Esophagus muscularis mucosa (tissue), 4 donors: ENCODE measurements at regions not wholly inside any gene's neighbourhood (a gene's known extent, or its start where the extent isn't known, plus 50 kb on each side); places are given as distances from the start of the nearest gene placed in this dataset.

Experiments used
- CTCF ChIP-seq, 3 experiments: fragments of 200-600 bp in 2 of 3; fragments of 450-650 bp in 1 of 3; sonication (generic) in 2 of 3; IDR thresholded peaks; one replicate each; pipeline ENCODE4 v1.5.1; 2017 to 2019; ENCODE audit warnings: antibody characterized with exemption in 3 of 3, mild to moderate bottlenecking in 2 of 3, moderate library complexity in 1 of 3
- EP300 ChIP-seq: sonication (generic); formaldehyde crosslinking; IDR thresholded peaks from one replicate; pipeline ENCODE4 v1.6.1; 2017; ENCODE audit warnings: antibody characterized with exemption
- POLR2A ChIP-seq: fragments of 450-650 bp; IDR thresholded peaks from one replicate; pipeline ENCODE4 v1.6.1; 2017; ENCODE audit warnings: antibody characterized with exemption, moderate library complexity, mild to moderate bottlenecking, low read depth
- POLR2AphosphoS5 ChIP-seq, 2 donors: sonication (generic); formaldehyde crosslinking; IDR thresholded peaks; one replicate each; pipeline ENCODE4 v1.6.1; 2017; ENCODE audit warnings: antibody characterized with exemption in 2 of 2

- TF ChIP-seq CTCF (IDR thresholded peaks at IDR 0.05) (no peak), POLR2A (no peak), EP300 (no peak), POLR2AphosphoS5 (IDR thresholded peaks at IDR 0.05) (no peak)
Measured at GRCh38 chr1:194474701-194475100, 1288.3 kb upstream of the B3GALT2 start.
